HG03103 (cell line): ENCODE measurements at regions not wholly inside any gene's neighbourhood (a gene's known extent, or its start where the extent isn't known, plus 50 kb on each side); places are given as distances from the start of the nearest gene placed in this dataset.
"Not testable (repeated sequence)": the region's sequence is repeated elsewhere in the genome, so short reads cannot be mapped to it uniquely, and the experiment has no call there.

Source experiments
- ATAC-seq: cut with Tn5 transposase; IDR thresholded peaks from one replicate; pipeline ENCODE4 v1.9.1; 2021; ENCODE audit warnings: low read depth; ENCODE audit not compliant: unreplicated experiment

DNA sequence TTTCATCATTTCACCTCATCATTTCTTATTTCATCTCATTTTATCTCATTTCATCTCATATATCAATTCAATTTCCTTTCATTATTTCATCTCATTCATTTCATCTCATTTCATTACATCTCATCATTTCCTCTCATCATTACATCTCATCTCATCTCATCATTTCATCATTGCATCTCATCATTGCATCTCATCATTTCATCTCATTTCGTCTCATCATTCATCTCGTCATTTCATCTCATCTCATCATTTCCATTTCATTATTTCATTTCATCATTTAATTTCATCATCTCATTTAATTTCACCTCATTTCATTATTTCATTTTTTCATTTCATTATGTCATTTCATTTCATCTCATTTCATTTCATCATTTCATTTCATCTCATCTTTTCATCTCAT is 168.5 kb upstream of the FAM72C start:
- ATAC-seq: not testable (repeated sequence)

DNA sequence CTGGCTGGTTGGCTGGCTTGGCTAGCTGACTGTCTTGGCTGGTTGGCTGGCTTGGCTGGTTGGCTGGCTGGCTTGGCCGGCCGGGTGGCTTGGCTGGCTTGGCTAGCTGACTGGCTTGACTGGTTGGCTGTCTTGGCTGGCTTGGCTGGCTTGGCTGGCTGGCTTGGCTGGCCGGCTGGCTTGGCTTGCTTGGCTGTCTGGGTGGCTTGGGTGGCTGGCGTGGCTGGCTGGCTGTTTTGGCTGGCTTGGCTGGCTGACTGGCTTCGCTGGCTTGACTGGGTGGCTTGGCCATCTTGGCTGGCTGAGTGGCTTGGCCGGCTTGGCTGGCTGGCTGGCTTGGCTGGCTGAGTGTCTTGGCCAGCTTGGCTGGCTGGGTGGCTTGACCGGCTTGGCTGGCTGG is 133.2 kb upstream of the FAM72C start:
- ATAC-seq: not testable (repeated sequence)

DNA sequence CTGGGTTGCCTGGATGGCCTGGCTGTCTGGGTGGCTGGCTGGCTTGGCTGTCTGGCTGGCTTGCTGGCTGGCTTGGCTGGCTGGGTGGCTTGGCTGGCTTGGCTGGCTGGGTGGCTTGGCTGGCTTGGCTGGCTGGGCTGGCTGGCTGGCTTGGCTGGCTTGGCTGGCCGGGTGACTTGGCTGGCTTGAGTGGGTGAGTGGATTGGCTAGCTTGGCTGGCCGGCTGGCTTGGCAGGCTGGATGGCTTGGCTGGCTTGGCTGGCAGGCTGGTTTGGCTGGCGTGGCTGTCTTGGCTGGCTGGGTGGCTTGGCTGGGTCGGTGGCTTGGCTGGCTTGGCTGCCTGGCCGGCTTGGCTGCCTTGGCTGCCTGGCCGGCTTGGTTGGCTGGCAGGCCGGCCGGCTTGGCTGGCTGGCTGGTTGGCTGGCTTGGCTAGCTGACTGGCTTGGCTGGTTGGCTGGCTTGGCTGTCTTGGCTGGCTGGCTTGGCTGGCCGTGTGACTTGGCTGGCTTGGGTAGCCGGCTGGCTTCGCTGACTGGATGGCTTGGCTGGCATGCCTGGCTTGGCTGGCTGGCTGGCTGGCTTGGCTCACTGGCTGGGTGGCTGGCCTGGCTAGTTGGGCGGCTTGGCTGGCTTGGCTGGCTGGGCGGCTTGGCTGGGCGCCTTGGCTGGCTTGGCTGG is 132.4 kb upstream of the FAM72C start:
- not testable (repeated sequence) for ATAC-seq

DNA sequence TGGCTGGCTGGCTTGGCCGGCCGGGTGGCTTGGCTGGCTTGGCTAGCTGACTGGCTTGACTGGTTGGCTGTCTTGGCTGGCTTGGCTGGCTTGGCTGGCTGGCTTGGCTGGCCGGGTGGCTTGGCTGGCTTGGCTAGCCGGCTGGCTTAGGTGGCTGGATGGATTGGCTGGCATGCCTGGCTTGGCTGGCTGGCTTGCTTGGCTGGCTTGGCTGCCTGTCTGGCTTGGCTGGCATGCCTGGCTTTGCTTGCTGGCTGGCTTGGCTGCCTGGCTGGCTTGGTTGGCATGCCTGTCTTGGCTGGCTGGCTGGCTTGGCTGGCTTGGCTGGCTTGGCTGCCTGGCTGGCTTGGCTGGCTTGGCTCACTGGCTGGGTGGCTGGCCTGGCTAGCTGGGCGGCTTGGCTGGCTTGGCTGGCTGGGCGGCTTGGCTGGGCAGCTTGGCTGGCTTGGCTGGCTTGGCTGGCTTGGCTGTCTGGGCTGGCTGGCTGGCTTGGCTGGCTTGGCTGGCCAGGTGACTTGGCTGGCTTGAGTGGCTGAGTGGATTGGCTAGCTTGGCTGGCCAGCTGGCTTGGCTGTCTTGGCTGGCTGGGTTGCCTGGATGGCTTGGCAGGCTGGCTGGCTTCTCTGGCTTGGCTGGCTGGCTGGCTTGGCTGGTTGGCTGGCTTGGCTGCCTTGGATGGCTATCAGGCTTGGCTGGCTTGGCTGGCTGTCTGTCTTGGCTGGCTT is 131.5 kb upstream of the FAM72C start:
- ATAC-seq: not testable (repeated sequence)

DNA sequence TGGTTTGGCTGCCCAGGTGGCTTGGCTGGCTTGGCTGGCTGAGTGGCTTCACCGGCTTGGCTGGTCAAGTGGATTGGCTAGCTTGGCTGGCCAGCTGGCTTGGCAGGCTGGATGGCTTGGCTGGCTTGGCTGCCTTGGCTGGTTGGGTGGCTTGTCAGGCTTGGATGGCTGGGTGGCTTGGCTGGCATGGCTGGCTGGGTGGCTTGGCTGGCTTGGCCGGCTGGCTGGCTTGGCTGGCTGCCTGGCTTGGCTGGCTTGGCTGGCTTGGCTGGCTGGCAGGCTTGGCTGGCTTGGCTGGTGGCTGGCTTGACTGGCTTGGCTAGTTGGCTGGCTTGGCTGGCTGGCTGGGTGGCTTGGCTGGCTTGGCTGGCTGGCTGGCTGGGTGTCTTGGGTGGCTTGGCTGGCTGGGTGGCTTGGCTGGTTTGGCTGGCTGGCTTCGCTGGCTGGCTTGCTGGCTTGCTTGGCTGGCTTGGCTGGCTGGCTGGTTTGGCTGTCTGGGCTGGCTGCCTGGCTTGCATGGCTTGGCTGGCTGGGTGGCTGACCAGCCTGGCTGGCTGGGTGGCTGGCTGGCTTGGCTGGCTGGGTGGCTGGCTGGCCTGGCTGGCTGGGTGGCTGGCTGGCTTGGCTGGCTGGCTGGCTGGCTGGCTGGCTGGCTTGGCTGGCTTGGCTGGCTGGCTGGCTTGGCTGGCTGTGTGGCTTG is 130.4 kb upstream of the FAM72C start:
- not testable (repeated sequence) for ATAC-seq

DNA sequence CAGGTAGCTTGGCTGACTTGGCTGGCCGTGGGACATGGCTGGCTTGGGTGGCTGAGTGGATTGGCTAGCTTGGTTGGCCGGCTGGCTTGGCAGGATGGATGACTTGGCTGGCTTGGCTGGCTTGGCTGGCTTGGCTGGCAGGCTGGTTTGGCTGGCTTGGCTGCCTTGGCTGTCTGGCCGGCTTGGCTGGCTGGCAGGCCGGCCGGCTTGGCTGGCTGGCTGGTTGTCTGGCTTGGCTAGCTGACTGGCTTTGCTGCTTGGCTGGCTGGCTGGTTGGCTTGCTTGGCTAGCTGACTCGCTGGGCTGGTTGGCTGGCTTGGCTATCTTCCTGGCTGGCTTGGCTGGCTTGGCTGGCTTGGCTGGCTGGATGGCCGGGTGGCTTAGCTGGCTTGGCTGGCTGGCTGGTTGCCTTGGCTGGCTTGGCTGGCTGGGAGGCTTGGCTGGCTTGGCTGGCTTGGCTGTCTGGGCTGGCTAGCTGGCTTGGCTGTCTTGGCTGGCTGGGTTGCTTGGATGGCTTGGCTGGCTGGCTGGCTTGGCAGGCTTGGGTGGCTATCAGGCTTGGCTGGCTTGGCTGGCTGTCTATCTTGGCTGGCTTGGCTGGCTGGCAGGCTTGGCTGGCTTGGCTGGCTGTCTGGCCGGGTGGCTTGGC is 129.7 kb upstream of the FAM72C start:
- no peak for ATAC-seq

DNA sequence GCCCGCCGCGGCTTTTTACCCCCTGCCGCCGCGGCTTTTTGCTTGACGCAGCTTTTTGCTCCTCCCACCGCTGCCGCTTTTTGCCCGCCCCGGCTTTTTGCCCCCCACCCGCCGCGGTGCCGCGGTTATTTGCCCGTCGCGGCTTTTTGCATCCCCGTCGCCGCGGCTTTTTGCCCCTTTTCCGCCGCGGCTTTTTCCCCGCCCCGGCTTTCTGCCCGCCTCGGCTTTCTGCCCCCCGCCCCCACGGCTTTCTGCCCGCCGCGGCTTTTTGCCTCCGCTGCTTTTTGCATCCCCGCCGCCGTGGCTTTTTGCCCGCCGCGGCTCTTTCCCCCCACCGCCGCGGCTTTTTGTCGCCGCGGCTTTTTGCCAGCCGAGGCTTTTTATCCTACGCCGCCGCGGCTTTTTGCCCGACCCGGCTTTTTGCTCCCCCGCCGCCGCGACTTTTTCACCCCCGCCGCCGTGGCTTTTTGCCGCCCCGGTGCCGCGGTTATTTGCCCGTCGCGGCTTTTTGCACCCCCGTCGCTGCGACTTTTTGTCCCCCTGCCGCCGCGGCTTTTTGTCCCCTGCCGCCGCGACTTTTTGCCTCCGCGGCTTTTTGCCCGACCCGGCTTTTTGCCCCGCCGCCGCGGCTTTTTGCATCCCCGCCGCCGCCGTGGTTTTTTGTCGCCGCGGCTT is 105.5 kb upstream of the FAM72C start:
- ATAC-seq: not testable (repeated sequence)

DNA sequence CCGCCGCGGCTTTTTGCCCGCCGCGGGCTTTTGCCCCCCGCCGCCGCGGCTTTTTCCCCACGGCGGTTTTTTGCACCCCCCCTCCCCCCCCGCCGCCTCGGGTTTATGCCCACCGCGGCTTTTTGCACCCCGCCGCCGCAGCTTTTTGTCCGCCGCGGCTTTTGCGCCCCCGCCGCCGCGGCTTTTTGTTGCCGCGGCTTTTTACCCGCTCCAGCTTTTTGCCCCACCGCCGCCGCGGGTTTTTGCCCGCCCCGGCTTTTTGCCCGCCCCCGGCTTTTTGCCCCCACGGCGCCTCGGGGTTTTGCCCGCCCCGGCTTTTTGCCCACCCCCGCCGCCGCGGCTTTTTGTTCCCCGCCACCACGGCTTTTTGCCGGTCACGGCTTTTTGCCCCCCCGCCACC is 104.9 kb upstream of the FAM72C start:
- not testable (repeated sequence) for ATAC-seq

DNA sequence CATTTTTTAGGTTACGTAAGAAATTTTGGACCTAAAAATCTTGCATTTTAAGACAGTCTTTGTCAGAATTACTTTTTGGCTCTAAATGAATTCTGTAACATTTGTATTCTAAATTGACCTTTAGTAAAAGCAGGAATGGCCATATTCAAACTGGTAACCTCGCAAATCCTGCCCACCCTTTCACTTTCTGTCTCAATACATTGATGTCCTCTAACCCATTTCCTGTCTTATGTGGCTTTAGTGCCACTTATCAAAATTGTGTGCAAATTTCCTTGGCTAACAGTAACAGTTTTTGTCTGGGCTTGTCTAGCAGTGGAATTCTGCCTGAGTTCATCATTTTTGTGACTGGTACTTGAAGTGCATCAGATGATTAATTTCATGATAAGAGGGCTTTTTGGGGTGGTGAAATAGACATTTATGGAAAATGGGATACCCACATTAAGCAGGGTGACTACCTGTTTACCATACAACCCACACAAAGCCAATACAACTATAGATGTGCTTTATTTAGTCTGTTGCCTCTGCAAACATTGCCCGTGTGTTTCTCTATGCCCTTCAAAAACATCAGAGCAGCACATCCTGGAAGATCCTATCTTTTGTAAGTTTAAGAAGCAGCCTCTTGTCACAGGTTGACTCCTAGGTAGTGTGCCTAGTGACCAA is 98.7 kb upstream of the FAM72C start:
- ATAC-seq: not testable (repeated sequence)

DNA sequence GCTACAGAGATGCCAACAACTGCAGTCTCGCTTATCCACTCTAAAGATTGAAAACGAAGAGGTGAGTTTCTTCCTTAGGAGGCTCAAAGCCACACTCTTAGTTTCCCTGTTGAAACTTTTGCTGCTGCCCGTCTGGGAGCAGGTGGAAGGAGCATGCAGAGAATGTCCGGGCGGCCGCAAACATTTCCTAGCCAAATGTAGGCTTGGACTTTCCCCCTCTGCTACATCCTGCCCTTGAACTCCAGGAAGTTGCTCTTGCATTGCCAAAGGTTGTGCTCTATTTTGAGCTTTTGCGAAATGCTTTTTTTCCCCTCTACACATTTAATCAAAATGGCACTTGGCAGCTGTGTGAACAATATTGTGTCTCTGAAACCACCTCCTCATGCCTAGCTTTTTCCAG is 95.3 kb upstream of the FAM72C start:
- not testable (repeated sequence) for ATAC-seq

DNA sequence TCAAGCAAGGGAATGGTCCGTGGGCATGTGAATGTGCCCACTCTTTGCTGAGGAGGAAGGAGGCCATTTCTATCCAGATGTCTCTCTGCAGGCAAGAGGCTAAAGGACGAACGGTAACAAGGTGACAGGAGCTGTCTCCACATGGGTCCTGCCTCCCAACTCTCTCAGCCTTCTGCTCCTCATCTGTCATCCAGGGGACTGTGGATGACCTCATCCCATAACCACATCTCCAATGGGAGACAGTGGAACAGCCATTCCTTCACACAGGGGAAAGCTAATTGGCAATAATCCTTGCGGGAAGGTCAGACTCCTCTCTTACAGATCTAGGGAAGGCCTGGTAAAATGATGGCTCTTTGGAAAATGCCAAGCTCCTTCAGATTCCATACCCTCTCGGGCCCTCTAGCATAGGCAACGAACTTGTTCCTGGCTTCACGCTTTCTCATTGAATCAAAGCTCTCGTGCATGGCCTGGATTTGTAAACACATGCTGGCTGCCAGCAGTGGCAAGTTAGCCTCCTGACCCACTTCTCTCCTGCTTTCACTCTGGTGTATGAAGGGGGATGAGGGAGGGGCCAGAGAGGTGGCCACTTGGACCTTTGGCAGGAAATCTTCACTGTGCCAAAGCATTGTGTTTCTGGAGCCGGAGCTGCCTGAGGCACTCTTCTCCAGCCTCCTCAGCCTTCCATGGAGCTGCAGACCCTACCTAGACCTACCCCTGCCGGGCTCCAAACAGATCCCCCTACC is 94.5 kb upstream of the FAM72C start:
- ATAC-seq: not testable (repeated sequence)

DNA sequence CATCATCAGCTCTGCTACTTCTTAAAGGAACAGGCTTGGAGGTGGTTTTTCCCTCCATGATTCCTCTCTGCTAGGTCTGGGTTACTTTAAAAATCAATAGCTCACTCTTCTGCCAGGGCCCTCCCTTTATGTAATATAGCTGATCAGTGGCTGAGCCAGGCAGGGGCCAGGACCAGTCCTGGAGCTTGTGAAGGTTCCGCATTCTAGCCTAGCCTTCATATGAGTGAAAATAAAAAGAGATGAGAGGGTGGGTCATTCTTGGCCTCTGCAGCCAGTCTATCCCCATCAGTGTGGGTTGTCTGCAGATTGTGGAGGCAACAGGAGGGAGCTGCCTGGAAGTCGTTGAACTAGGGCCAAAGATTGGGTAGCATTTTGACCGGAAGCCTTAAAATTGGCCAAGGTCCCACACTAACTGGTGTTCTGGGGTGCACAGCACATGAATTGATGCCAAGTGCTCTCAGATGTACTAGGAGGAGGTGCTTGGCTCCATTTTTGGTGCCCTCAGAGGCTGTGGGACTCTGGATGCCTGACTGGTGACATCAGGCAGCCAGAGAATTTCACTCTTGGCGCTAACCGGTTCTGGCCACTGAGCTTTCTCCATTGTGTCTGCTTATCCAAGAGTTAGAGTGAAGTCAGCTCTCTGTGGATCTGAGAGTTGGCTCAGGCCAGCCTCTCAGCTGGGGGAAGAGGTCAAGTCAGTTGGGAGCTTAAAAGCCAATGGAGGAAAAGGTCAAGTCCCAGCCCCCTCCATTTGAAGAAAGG is 93.7 kb upstream of the FAM72C start:
- not testable (repeated sequence) for ATAC-seq

DNA sequence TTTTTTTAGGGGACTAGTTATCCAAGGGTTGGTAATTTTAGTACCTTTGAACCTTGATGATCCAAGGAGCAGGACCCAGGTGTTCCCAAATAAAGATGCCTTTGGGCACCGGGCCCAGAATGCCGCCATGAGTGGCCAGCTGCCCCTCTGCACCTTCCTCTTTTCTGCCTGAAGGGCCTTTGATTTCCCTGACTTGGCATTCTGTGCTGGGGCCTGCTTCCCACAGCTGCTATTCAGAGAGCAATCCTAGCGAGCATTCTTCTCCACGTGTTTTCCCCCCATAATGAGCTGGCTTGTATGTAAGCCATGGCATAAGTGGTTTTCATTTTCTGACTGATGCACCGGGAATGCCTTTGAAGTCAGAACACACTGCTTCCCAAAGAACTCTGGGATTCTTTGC is 77.6 kb upstream of the FAM72C start:
- ATAC-seq: not testable (repeated sequence)

DNA sequence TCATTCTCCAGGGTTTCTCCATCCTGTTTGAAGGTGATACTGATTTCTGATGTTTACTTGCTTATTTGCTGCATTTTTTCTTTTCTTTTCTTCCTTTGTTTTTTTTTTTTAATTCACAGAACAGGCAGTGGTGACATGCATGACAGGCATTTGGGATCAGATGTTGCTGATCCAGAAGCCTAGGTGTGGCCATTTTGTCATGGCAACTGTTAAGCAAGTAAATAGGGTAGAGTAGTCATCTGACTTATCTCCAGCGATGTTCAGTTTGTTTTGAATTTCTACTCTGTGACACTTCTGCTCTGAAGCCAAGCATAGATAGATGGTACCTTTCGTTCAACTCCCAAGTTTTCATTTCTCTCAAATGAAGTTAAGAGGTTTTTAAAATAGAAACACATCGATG is 74.9 kb upstream of the FAM72C start:
- not testable (repeated sequence) for ATAC-seq

DNA sequence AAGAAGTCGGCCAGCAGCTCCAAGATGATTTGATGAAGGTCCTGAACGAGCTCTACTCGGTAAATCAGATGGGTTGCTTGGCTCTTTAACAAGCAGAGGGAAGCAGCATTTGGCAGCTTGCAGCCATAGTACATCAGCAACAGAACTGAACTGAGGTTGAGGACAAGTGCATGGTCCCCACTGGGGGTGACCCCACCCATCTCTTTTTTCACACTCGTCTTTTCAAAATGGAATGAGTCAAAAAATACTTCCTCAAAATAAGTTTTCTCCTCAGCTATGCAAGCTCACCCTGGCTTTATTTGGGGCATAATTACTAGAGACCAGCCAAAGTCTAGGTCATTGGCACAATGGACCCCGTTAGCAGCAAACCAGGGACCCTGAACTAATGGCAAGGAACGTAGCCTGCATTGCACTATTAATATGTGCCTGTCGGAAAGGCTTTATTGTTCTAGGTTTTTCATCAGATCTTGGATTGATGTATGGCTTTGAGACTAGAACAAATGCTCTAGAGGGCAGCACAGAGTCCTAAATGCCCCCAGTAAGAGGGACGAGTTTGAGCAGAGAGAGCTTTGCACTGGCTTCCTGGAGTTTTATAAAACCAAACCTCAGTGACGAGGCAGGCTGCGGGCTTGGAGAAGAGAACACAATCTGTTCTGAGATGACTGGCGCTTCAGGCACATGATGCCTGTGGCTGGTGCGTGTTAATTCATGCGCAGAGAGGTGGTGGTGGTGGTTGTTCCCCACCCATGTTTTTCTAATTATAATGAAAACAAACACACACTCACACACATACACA is 74.2 kb upstream of the FAM72C start:
- ATAC-seq: not testable (repeated sequence)

DNA sequence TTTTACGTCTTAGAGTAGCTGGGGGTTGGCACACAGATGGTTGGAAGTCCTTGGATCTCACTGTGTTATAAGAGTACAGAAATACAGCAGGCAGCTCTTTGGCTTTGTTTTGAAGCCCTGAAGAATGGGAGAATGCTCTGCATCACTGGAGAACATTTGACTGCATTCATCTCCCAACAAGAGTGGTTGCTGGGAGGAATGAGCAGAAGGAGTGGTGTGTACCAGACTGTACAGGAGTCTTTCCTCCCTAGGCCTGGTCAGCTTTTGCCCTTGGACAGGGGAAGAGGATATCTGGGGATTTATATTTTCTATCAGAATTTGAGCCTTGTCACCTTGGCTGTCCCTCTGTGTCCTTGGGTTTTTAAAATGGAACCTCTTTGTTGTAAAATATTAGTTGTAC is 70.5 kb upstream of the FAM72C start:
- not testable (repeated sequence) for ATAC-seq

DNA sequence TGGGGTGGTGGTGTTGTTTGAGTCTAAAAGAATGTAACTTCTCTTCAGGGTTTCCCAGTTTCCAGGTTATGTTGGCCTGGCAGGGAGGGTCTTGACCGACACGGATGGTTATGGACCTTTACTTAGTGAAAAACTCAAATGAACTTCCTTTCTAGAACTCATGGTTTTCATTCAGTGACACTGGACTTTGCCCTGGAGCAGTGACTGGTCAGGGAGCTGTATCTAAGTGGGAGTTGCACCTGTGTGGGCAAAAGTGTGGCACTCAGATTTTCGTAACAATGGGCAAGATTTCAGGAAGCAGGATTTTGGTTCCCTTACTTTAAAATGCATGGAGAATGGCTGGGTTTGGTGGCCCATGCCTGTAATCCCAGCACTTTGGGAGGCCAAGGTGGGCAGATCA is 68.5 kb upstream of the FAM72C start:
- ATAC-seq: not testable (repeated sequence)

DNA sequence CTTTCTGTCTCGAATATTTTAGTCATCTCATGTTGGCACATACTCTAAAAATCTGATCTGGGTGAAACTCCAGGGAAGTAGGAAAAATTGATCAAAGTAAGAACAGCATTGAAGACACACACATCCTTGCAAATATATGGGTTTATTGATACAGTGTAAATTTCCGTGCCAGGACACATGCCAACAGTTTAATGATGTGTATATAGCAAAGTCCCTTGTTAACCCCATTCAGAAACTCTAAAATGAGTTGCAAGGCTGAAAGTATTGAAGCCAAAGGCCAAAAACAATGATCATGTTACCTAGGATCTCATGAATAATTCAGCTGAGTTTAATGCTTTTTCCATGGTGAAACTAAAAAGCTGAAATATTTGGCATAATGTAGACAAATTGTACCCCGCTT is 62.3 kb upstream of the FAM72C start:
- not testable (repeated sequence) for ATAC-seq
